ENCODE measurements at regions not wholly inside any gene's neighbourhood (a gene's known extent, or its start where the extent isn't known, plus 50 kb on each side); places are given as distances from the start of the nearest gene placed in this dataset.

DNA sequence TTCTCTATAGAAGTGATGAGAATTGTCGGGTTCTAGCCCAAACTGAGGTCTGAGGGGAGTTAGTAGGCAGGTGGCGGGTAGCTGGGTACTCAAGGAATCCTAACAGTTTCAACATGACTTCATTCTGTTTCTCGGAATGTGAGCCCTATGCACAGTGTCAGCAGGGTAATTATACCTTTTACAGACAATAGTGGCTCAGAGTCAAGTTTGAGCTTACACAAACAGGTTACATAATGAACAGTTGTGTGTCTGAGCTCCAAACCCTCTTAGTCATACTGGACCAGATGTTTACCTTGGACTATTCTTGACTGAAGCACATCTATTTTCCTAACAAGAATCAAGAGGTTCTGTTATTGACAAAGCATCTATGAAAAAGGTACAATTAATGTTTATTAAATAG is 1066.7 kb upstream of the PCDH20 start:
- Histone ChIP-seq H2AFZ (ENCODE audit: low read length) (no peak overlapping the region), H3K56ac (ENCODE audit: insufficient read length, low read depth, low read length) (no peak overlapping the region), H2AK5ac (ENCODE audit: insufficient read length, low read length) (no peak overlapping the region), H3K4me2 (ENCODE audit: insufficient read depth, insufficient read length, low read length) (no peak overlapping the region), H3K9me3 (ENCODE audit: control insufficient read depth, low read depth, low read length) (no peaks in the 10 kb centered on the region), H3K18ac (ENCODE audit: insufficient read length, low read depth, low read length) (no peak overlapping the region), H3K4ac (ENCODE audit: low read depth, low read length) (no peak overlapping the region), H4K5ac (ENCODE audit: insufficient read length, low read depth, low read length) (no peak overlapping the region), H3K9ac (ENCODE audit: extremely low read depth, insufficient read length, low read length) (no peak overlapping the region), H2BK15ac (ENCODE audit: low read depth, low read length) (no peak overlapping the region), H2BK20ac (ENCODE audit: low read depth, low read length, poor library complexity, severe bottlenecking) (no peak overlapping the region), H3K79me2 (ENCODE audit: insufficient read depth, low read length) (no peaks in the 10 kb centered on the region), H2BK120ac (ENCODE audit: low read depth, low read length, poor library complexity, severe bottlenecking) (no peak overlapping the region), H3K27me3 (ENCODE audit: insufficient read depth, low read length) (no peaks in the 10 kb centered on the region), H3K27ac (ENCODE audit: insufficient read length, low read depth, low read length) (no peak overlapping the region), H3K79me1 (ENCODE audit: insufficient read depth, low read depth, low read length, poor library complexity, severe bottlenecking) (no peaks in the 10 kb centered on the region), H3T11ph (ENCODE audit: low read length) (no peak overlapping the region), H3K23me2 (ENCODE audit: insufficient read length, low read depth, low read length, poor library complexity, severe bottlenecking) (no peaks in the 10 kb centered on the region), H3K23ac (ENCODE audit: insufficient read length, low read depth, low read length) (no peak overlapping the region), H4K20me1 (ENCODE audit: control insufficient read depth, insufficient read depth, insufficient read length) (no peaks in the 10 kb centered on the region), H4K91ac (ENCODE audit: insufficient read length, low read depth, low read length) (no peak overlapping the region), H2BK12ac (ENCODE audit: insufficient read length, low read depth, low read length) (no peak overlapping the region), H4K8ac (replicated peaks; ENCODE audit: insufficient read length, low read depth, low read length) (no peak overlapping the region), H3K4me1 (ENCODE audit: insufficient read depth, low read length) (no peaks in the 10 kb centered on the region; the same call in 1 of the 2 replicates), H2BK5ac (ENCODE audit: insufficient read length, low read length) (no peak overlapping the region), H3K14ac (ENCODE audit: insufficient read depth, low read length) (no peak overlapping the region)
- Mint-ChIP-seq H3K9me3 (no peaks in the 10 kb centered on the region), H3K27ac (no peak overlapping the region), H3K4me3 (no peak overlapping the region), H3K27me3 (ENCODE audit: low read depth) (no peaks in the 10 kb centered on the region), H3K4me1 (peaks cover 15 to 23% of the 10 kb centered on the region in 2 experiments), H3K36me3 (ENCODE audit: insufficient read depth in 1 of 3, low read depth in 3 of 3) (peaks cover 0 to 5% (median 0%) of the 10 kb centered on the region in 3 experiments; a peak in 1 of 7 replicates)
- WGBS (ENCODE audit: extremely low coverage, insufficient read length, low lambda C conversion rate), result no CpG with 5 or more reads among the region's 3 CpGs
- no peak for DNase-seq
- TF ChIP-seq, protein P1, sequence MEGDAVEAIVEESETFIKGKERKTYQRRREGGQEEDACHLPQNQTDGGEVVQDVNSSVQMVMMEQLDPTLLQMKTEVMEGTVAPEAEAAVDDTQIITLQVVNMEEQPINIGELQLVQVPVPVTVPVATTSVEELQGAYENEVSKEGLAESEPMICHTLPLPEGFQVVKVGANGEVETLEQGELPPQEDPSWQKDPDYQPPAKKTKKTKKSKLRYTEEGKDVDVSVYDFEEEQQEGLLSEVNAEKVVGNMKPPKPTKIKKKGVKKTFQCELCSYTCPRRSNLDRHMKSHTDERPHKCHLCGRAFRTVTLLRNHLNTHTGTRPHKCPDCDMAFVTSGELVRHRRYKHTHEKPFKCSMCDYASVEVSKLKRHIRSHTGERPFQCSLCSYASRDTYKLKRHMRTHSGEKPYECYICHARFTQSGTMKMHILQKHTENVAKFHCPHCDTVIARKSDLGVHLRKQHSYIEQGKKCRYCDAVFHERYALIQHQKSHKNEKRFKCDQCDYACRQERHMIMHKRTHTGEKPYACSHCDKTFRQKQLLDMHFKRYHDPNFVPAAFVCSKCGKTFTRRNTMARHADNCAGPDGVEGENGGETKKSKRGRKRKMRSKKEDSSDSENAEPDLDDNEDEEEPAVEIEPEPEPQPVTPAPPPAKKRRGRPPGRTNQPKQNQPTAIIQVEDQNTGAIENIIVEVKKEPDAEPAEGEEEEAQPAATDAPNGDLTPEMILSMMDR (conservative IDR thresholded peaks at IDR 0.05), result no peak
